ENCODE measurements at regions not wholly inside any gene's neighbourhood (a gene's known extent, or its start where the extent isn't known, plus 50 kb on each side); places are given as distances from the start of the nearest gene placed in this dataset.

GRCh38 chr4:123777373-123777772 is 380.8 kb downstream of the SPRY1 start:
- no peaks in the 10 kb centered on the region for H3K9me3 Mint-ChIP-seq
- H3K4me3 ChIP-seq (ENCODE audit: low read length), result no peak overlapping the region
- no peaks in the 10 kb centered on the region for H3K9me3 ChIP-seq (ENCODE audit: control insufficient read depth, insufficient read depth, low read length)
- no peaks in the 10 kb centered on the region for H3K36me3 Mint-ChIP-seq
- H3K36me3 ChIP-seq (ENCODE audit: control insufficient read depth, insufficient read depth, low read length), result no peaks in the 10 kb centered on the region
- intact Hi-C loops (cut with micrococcal nuclease), result no loop called here
- DNase-seq, result no peak
- peaks cover 0 to 7% of the 10 kb centered on the region in 2 donors for H3K27me3 Mint-ChIP-seq (ENCODE audit: low read depth in 2 of 2)
- H3K27ac ChIP-seq (ENCODE audit: low read length), result no peak overlapping the region
- H3K4me1 Mint-ChIP-seq, result no peaks in the 10 kb centered on the region
- H3K4me3 Mint-ChIP-seq, result no peak overlapping the region
- WGBS (ENCODE audit: insufficient coverage), result 94% methylated on average over 1 of the region's 1 CpG
- H3K4me1 ChIP-seq (ENCODE audit: control insufficient read depth, insufficient read depth, low read length), result no peaks in the 10 kb centered on the region
- ATAC-seq, result no peak
- no peaks in the 10 kb centered on the region for H3K27me3 ChIP-seq (ENCODE audit: control insufficient read depth, insufficient read depth, low read length)
- no peak for TF ChIP-seq CTCF (IDR thresholded peaks at IDR 0.05)
- no peak overlapping the region for H3K27ac Mint-ChIP-seq

- no peaks in the 10 kb centered on the region for H3K4me1 Mint-ChIP-seq
- no peak overlapping the region for H3K4me3 ChIP-seq (ENCODE audit: low read length)
- 50% methylated on average over 1 of the region's 3 CpGs for WGBS (ENCODE audit: insufficient coverage)
These were observed 386.7 kb downstream of the SPRY1 start for GRCh38 chr4:123783151-123783790.

GRCh38 chr4:123783921-123784320 is 387.3 kb downstream of the SPRY1 start:
- Histone ChIP-seq H3K36me3 (ENCODE audit: control insufficient read depth, insufficient read depth, low read length) (no peaks in the 10 kb centered on the region), H3K27ac (ENCODE audit: low read length) (no peak overlapping the region), H3K27me3 (ENCODE audit: control insufficient read depth, insufficient read depth, low read length) (no peaks in the 10 kb centered on the region), H3K4me1 (ENCODE audit: control insufficient read depth, insufficient read depth, low read length) (no peaks in the 10 kb centered on the region), H3K9me3 (ENCODE audit: control insufficient read depth, insufficient read depth, low read length) (no peaks in the 10 kb centered on the region), H3K4me3 (ENCODE audit: low read length) (no peak overlapping the region)
- no peak overlapping the region for H3K27ac Mint-ChIP-seq
- no peaks in the 10 kb centered on the region for H3K36me3 Mint-ChIP-seq
- TF ChIP-seq CTCF (IDR thresholded peaks at IDR 0.05), result no peak
- intact Hi-C loops (cut with micrococcal nuclease), result no loop called here
- H3K9me3 Mint-ChIP-seq, result peaks cover 0 to 3% of the 10 kb centered on the region in 2 donors
- no peaks in the 10 kb centered on the region for H3K4me1 Mint-ChIP-seq
- no peak overlapping the region for H3K4me3 Mint-ChIP-seq
- DNase-seq (no peak), ATAC-seq (no peak)
- peaks cover 0 to 27% of the 10 kb centered on the region in 2 donors for H3K27me3 Mint-ChIP-seq (ENCODE audit: low read depth in 2 of 2)

More at GRCh38 chr4:123783151-123783790, 386.7 kb downstream of the SPRY1 start:
- H3K27me3 ChIP-seq (ENCODE audit: control insufficient read depth, insufficient read depth, low read length), result no peaks in the 10 kb centered on the region
- H3K4me3 Mint-ChIP-seq, result no peak overlapping the region
- H3K4me1 ChIP-seq (ENCODE audit: control insufficient read depth, insufficient read depth, low read length), result no peaks in the 10 kb centered on the region
- H3K27ac ChIP-seq (ENCODE audit: low read length), result no peak overlapping the region
- ATAC-seq, result no peak
- H3K27me3 Mint-ChIP-seq (ENCODE audit: low read depth in 2 of 2), result peaks cover 3 to 27% of the 10 kb centered on the region in 2 donors
- H3K9me3 ChIP-seq (ENCODE audit: control insufficient read depth, insufficient read depth, low read length), result no peaks in the 10 kb centered on the region
- no peaks in the 10 kb centered on the region for H3K36me3 Mint-ChIP-seq
- intact Hi-C loops (cut with micrococcal nuclease), result no loop called here
- no peak overlapping the region for H3K27ac Mint-ChIP-seq
- H3K36me3 ChIP-seq (ENCODE audit: control insufficient read depth, insufficient read depth, low read length), result no peaks in the 10 kb centered on the region
- no peak for TF ChIP-seq CTCF (IDR thresholded peaks at IDR 0.05)
- peaks cover 0 to 3% of the 10 kb centered on the region in 2 donors for H3K9me3 Mint-ChIP-seq
- no peak for DNase-seq

- no peaks in the 10 kb centered on the region for H3K36me3 Mint-ChIP-seq
- Histone ChIP-seq H3K27me3 (ENCODE audit: control insufficient read depth, insufficient read depth, low read length) (no peaks in the 10 kb centered on the region), H3K4me1 (ENCODE audit: control insufficient read depth, insufficient read depth, low read length) (no peaks in the 10 kb centered on the region), H3K27ac (ENCODE audit: low read length) (no peak overlapping the region), H3K36me3 (ENCODE audit: control insufficient read depth, insufficient read depth, low read length) (no peaks in the 10 kb centered on the region), H3K4me3 (ENCODE audit: low read length) (no peak overlapping the region), H3K9me3 (ENCODE audit: control insufficient read depth, insufficient read depth, low read length) (no peaks in the 10 kb centered on the region)
- DNase-seq, result no peak
- peaks cover 0 to 3% of the 10 kb centered on the region in 2 donors for H3K9me3 Mint-ChIP-seq
- TF ChIP-seq CTCF (IDR thresholded peaks at IDR 0.05), result no peak
- ATAC-seq, result no peak
- no peak overlapping the region for H3K4me3 Mint-ChIP-seq
- peaks cover 0 to 27% of the 10 kb centered on the region in 2 donors for H3K27me3 Mint-ChIP-seq (ENCODE audit: low read depth in 2 of 2)
- no peaks in the 10 kb centered on the region for H3K4me1 Mint-ChIP-seq
- intact Hi-C loops (cut with micrococcal nuclease), result no loop called here
- no peak overlapping the region for H3K27ac Mint-ChIP-seq
These were observed 388.0 kb downstream of the SPRY1 start for GRCh38 chr4:123784626-123785025.
